IPS-18c (cell line): ENCODE measurements at regions not wholly inside any gene's neighbourhood (a gene's known extent, or its start where the extent isn't known, plus 50 kb on each side); places are given as distances from the start of the nearest gene placed in this dataset.
"Not testable (repeated sequence)": the region's sequence is repeated elsewhere in the genome, so short reads cannot be mapped to it uniquely, and the experiment has no call there.

Experiments used
- H3K4me3 ChIP-seq: 2 replicates; pipeline ENCODE4 v1.7.0; 2013; ENCODE audit warnings: low read depth, mild to moderate bottlenecking, low read length, moderate library complexity; ENCODE audit not compliant: insufficient read depth
- H3K9me3 ChIP-seq: one replicate; pipeline ENCODE4 v1.6.1; 2013; ENCODE audit warnings: mild to moderate bottlenecking, low read length, moderate library complexity; ENCODE audit not compliant: control insufficient read depth, insufficient read depth

DNA sequence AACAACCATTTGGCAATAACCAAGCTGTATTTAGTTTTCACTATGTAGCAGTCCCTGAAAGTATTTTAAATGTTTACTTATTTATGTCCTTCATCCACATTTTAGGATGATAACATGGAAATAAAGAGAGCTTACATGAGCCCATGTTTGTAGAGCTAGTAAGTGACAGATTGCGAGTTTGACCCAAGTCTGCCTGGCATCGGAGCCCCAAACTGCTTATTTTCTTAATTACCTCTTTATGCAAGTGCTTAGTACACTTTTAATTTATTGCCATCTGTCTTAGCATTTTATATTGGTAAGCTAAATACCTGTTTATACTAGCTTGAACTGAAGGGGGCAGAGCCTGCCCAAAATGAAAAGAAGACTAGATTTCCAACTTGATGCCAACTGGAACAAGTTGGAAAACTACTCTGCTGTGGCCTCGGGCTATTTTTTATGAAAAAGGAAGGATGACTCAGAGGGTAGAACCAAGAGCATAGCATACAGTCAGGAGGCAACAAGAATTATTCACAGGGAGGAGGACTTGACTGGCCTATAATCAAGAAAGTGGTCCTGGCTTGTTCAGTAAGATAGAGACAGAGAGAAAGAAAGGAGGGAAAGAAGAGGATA is 150.2 kb downstream of the NDFIP2 start:
- Histone ChIP-seq H3K9me3 (no peaks in the 10 kb centered on the region), H3K4me3 (no peak overlapping the region)

DNA sequence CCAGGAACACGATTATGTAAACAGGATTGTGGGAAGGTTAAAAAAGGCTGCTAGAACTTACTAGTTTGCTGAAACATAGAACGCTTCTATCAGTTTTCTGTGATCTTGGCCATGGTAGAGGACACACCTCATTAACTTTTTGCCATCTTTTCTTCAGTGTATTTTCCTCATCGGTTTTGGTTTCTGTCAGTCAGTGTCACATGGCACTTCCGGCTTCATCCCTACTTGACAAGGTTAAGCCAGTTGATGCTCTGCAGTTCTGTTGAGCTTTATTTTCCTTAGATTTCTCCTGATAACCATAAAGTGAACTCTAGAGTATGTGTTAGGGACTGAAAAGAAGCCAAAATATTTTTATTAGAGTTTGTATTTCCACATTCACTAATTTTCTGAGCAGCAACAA is 147.5 kb downstream of the NDFIP2 start:
- Histone ChIP-seq H3K9me3 (no peaks in the 10 kb centered on the region), H3K4me3 (no peak overlapping the region)

DNA sequence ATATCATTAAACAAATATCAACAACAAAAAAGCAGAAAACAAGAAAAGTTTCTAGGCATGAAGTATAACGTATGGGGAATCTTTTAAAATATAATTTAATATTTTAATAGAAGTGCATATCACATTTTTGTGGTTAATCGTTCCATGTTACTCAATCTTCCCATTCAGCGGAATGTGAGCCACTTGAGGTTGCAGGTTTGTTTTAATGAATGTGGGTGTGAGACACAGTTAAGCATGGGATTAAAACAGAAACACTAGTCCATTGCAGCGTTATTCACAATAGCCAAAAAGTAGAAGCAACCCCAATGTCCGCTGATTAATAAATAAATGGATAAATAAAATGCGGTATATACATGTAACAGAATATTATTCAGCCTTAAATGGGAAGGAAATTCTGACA is 146.0 kb downstream of the NDFIP2 start:
- H3K4me3 ChIP-seq = no peak overlapping the region
- no peaks in the 10 kb centered on the region for H3K9me3 ChIP-seq

DNA sequence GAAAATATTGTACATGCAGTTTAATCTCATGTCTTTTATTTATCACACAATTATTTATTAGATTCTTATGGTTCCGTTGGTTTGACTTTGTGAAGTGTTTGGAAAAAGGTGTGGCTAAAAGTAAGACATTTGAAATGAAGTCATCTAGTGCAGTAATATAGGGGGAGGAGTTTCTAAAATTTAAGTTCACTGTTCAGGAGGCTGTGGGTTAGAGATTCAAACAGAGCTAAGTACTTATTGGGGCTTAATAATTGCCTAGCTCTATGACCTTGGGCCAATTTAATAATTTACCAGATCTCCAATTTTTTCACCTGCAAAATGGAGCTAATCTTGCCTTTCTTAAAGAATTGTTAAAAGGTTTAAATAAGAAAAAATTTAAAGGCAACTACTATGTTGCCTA is 144.6 kb downstream of the NDFIP2 start:
- Histone ChIP-seq H3K4me3 (no peak overlapping the region), H3K9me3 (no peaks in the 10 kb centered on the region)

DNA sequence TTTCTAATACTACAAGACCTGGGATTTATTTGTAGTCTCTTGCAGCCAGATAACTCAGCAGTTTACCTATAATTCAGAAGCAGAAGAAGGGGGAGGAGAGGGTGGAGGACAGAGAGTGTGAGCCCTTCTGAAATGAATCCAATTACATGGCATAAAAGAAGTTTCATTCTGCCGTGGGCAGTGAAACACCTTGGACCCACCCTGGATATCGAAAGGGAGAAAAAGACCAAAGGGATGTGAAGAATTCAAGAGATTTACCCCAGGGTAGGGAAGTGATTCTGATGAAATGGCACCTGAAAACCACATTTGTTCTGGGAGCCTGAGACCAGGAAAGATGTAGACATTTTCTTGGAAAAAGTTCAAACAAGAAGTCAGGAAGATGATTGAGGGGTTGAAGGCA is 140.9 kb downstream of the NDFIP2 start:
- Histone ChIP-seq H3K4me3 (no peak overlapping the region), H3K9me3 (no peaks in the 10 kb centered on the region)

DNA sequence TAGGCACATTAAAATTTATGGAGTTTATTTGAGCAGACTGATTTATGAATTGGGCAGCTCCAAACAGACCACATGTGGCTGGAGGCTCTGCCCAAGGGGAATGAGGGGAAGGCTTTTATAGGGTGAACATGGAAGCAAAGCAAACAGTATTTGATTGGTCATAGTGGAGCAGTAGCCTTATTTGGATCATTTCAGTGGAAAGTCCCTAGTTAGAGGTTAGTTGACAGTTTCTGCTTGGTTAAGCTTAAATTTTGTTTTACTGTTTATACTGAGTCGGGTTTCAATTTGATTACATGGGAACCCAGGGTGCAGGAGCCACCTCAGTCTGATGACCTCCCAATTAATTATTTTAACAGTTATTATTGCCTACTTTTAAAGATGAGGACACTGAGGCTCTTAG is 140.5 kb downstream of the NDFIP2 start:
- H3K4me3 ChIP-seq = no peak overlapping the region
- no peaks in the 10 kb centered on the region for H3K9me3 ChIP-seq

DNA sequence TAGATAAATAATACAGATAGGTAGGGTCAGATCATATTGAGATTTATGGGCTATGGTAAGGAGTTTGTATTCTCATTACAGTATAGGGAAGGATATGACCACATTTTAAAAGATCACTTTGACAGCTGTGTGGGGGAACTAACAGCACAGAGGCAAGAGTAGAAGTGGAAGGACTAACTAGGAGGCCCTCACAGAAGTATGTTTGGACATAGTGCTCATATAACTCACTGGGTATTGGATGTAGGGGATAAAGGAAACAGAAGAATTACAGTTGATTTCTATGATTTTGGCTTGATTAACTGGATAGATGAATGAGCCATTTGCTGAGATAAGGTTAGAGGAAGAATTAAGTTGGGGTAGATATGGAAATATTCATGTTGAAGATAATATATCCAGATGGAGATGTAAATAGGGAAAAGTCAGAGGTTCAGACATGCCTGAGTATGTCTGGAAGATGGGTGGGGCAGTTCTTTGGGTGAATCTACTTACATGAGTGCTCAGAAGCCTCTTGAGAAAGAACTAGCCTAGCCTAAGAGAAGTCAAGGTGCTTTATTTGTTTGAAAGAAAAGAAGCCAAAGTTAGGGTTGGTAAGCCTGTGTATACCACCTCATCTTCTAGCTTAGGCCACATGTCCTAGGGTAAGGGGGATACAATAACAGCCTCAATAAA is 133.4 kb downstream of the NDFIP2 start:
- H3K4me3 ChIP-seq = no peak overlapping the region
- H3K9me3 ChIP-seq = no peaks in the 10 kb centered on the region

DNA sequence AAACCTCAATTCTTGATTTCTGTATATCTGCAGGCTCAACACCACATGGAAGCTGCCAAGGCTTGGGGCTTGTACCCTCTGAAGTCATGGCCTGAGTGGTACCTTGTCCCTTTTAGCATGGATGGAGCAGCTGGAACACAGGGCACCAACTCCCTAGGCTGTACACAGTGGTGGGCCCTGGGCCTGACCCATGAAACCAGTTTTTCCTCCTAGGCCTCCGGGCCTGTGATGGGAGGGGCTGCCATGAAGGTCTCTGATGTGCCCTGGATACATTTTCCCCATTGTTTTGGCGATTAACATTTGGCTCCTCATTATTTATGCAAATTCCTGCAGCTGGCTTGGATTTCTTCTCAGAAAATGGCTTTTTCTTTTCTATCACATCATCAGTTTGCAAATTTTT is 131.6 kb downstream of the NDFIP2 start:
- Histone ChIP-seq H3K9me3 (no peaks in the 10 kb centered on the region), H3K4me3 (no peak overlapping the region)

DNA sequence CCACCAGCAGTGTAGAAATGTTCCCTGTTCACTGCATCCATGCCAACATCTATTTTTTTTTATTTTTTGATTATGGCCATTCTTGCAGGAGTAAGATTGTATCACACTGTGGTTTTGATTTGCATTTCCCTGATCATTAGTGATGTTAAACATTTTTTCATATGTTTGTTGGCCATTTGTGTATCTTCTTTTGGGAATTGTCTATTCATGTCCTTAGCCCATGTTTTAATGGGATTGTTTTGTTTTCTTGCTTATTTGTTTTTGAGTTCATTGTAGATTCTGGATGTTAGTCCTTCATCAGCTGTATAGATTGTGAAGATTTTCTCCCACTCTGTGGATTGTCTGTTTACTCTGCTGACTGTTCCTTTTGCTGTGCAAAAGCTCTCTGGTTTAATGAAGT is 126.9 kb downstream of the NDFIP2 start:
- not testable (repeated sequence) for H3K4me3 ChIP-seq, H3K9me3 ChIP-seq
